IPS-18a (cell line): ENCODE measurements at regions not wholly inside any gene's neighbourhood (a gene's known extent, or its start where the extent isn't known, plus 50 kb on each side); places are given as distances from the start of the nearest gene placed in this dataset.
"Not testable (repeated sequence)": the region's sequence is repeated elsewhere in the genome, so short reads cannot be mapped to it uniquely, and the experiment has no call there.

Experiments
- H3K27ac ChIP-seq: one replicate; pipeline ENCODE4 v1.5.1; 2013; ENCODE audit warnings: low read length
- H3K27me3 ChIP-seq: one replicate; pipeline ENCODE4 v1.6.1; 2013; ENCODE audit warnings: mild to moderate bottlenecking, low read length; ENCODE audit not compliant: control insufficient read depth, insufficient read depth
- H3K36me3 ChIP-seq: one replicate; pipeline ENCODE4 v1.6.1; 2013; ENCODE audit warnings: low read depth, low read length; ENCODE audit not compliant: control insufficient read depth
- H3K4me1 ChIP-seq: one replicate; pipeline ENCODE4 v1.6.1; 2013; ENCODE audit warnings: low read depth, low read length; ENCODE audit not compliant: control insufficient read depth
- H3K4me3 ChIP-seq: one replicate; pipeline ENCODE4 v1.5.1; 2013; ENCODE audit warnings: low read length
- H3K9ac ChIP-seq: one replicate; pipeline ENCODE4 v1.6.1; 2013; ENCODE audit warnings: mild to moderate bottlenecking, low read length, moderate library complexity
- H3K9me3 ChIP-seq: one replicate; pipeline ENCODE4 v1.6.1; 2013; ENCODE audit warnings: low read depth, low read length; ENCODE audit not compliant: control insufficient read depth

DNA sequence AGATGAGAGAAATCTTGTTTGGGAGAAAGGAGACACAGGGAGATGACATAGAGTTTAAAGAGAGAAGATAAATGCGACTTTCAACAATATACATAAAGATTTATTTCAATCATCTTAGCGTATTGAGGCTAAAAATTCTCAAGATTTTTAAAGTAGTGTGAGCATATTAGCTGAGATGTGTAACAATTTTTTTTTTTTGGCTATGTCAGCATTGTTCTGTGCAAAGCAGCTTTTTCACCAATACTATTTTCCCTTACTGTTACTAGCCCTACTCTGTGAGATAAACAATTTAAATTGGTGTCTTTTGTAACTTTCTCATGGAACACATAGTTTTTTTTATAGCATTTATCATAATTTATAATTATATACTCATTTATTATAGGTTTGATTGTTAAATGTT lies 185.2 kb upstream of the ZNF385D start:
- Histone ChIP-seq H3K27ac (no peak overlapping the region), H3K9ac (no peak overlapping the region), H3K4me1 (no peaks in the 10 kb centered on the region), H3K36me3 (no peaks in the 10 kb centered on the region), H3K4me3 (no peak overlapping the region), H3K27me3 (no peaks in the 10 kb centered on the region), H3K9me3 (no peaks in the 10 kb centered on the region)

DNA sequence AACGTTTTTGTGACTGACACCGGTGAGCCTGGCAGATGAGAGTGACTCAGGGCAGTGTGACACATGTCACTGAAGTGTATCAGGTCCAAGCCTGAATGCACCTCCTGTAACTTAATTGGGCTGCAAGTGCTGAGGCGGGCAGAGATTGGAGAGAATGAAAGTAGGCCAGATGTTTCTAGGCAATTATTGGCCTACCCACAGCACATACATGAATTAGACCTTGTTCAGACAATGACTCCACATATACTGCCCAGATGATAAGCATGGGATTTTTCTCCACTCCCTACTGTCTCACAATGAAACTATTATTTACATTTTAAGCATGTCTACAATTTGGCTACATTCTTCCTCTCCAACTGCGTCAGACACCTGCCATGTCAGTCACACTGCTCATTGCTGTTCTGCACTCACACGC lies 187.3 kb upstream of the ZNF385D start:
- Histone ChIP-seq H3K27me3 (no peaks in the 10 kb centered on the region), H3K27ac (no peak overlapping the region), H3K4me1 (no peaks in the 10 kb centered on the region), H3K4me3 (no peak overlapping the region), H3K9ac (no peak overlapping the region), H3K36me3 (no peaks in the 10 kb centered on the region), H3K9me3 (no peaks in the 10 kb centered on the region)

DNA sequence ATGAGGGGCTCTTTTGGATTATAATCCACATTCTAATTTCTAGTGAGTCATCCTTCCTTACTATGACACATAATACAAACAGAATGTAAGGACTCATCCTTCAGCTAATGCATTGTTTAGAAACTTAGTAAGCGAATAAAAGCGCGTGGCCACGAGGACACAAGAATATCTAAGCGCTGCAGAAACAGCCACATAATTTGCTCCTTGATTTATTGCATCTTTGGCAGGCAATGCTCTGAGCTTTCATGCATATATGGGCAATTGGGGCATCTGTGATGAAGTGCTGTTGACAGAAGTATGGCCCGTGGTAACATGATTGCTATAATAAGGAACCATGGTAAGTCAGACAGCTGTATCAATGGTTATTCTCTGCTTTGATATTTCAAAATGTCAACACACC lies 191.3 kb upstream of the ZNF385D start:
- Histone ChIP-seq H3K36me3 (no peaks in the 10 kb centered on the region), H3K4me3 (no peak overlapping the region), H3K27me3 (no peaks in the 10 kb centered on the region), H3K4me1 (no peaks in the 10 kb centered on the region), H3K9me3 (no peaks in the 10 kb centered on the region), H3K9ac (no peak overlapping the region), H3K27ac (no peak overlapping the region)

DNA sequence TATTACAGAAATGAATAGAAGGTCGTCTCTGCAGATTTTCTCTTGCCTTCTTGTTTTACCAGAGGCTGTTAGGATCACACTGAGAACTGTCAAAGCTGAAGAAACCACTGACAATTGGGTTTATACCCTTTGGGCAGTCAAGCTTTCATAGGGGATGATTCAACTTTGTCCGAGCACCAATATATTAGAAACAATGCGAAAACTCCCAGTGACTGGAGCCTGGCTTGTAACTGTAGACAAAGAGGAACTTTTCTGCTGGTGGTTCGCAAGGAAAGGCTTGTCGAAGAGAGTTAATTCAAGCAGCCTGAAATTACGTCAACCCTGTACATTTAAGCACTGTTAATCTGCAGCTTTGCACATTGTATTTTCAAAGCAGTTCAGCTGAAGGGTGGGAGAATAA lies 193.2 kb upstream of the ZNF385D start:
- Histone ChIP-seq H3K36me3 (no peaks in the 10 kb centered on the region), H3K9me3 (no peaks in the 10 kb centered on the region), H3K4me3 (no peak overlapping the region), H3K27me3 (no peaks in the 10 kb centered on the region), H3K9ac (no peak overlapping the region), H3K4me1 (no peaks in the 10 kb centered on the region), H3K27ac (no peak overlapping the region)

DNA sequence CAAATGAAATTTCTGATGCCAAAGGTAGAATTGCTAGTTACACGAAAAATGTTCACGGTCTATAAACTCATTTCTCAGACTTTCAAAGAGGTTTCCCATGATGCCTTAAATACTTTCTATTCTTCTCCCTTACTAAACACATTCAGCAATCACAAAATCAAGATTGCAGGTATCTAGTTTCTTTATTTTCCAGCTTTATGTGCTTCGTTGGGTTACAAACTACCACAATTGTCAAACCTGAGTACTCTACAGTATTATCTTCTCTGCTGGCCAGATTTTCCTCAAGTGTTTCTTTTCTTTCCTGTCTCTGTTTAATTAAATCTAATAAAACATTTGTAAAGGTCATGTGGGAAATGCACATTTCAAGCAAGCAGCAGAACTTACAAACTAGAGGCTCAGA lies 201.8 kb upstream of the ZNF385D start:
- H3K9me3 ChIP-seq = no peaks in the 10 kb centered on the region
- H3K27me3 ChIP-seq = no peaks in the 10 kb centered on the region
- H3K4me1 ChIP-seq = no peaks in the 10 kb centered on the region
- H3K4me3 ChIP-seq = no peak overlapping the region
- H3K27ac ChIP-seq = no peak overlapping the region
- no peak overlapping the region for H3K9ac ChIP-seq
- H3K36me3 ChIP-seq = no peaks in the 10 kb centered on the region

DNA sequence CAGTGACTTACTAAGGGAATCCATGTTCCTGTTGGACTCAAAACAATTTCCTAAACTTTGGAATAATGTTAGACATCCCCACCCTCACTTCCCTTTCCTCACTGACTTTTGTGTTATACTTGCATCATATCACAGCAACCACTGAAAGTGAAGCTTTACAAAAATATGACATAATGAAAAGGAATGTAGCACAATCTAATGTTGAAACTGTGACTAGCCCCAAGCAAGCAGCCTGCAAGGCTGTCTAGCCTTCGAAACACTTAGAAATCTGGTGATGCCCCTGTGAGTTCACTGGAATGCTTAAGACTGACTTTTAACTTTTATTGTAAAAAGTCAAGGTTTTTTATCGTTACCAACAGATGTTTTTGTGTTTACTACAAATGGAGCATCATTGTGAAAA lies 203.7 kb upstream of the ZNF385D start:
- H3K4me3 ChIP-seq = no peak overlapping the region
- H3K4me1 ChIP-seq = no peaks in the 10 kb centered on the region
- H3K9ac ChIP-seq = no peak overlapping the region
- no peaks in the 10 kb centered on the region for H3K9me3 ChIP-seq
- H3K36me3 ChIP-seq = no peaks in the 10 kb centered on the region
- H3K27me3 ChIP-seq = no peaks in the 10 kb centered on the region
- no peak overlapping the region for H3K27ac ChIP-seq

DNA sequence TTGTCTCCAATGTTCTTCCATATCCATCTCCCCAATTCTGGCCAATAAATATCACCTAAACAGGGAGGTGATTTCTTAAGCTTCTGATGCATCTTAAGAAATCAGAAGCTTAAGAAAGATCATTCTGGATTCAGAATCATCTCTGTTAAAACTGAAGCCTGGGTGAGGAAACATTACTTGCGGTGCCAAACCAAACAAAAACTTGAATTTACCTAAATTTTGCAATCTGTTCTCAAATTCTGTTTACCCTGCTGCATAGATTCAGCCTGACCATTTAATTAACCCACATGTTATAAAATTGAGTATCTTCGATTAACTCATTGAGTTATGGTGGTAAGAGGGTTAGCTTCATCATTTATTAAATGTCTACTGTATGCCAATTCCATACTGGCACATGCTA lies 204.4 kb upstream of the ZNF385D start:
- H3K27ac ChIP-seq = no peak overlapping the region
- H3K36me3 ChIP-seq = no peaks in the 10 kb centered on the region
- no peaks in the 10 kb centered on the region for H3K27me3 ChIP-seq
- no peaks in the 10 kb centered on the region for H3K4me1 ChIP-seq
- H3K9me3 ChIP-seq = no peaks in the 10 kb centered on the region
- H3K4me3 ChIP-seq = no peak overlapping the region
- no peak overlapping the region for H3K9ac ChIP-seq

DNA sequence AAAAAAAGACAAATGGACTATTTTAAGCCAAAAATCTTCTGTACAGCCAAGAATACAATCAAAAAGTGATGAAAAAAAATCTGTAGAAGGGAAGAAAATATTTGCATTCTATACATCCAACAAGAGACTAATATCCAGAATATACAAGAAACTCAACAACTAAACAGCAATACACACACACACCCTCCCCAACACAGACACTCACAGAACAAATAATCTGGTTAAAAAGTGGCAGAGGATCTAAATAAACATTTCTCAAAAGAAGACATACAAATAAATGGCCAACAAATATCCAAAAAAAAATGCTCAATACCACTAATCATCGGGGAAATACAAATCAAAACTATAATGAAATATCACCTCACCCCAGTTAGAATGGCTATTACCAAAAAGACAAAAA lies 209.0 kb upstream of the ZNF385D start:
- Histone ChIP-seq H3K27me3 (no peaks in the 10 kb centered on the region), H3K9ac (no peak overlapping the region), H3K27ac (no peak overlapping the region), H3K9me3 (no peaks in the 10 kb centered on the region), H3K4me3 (no peak overlapping the region), H3K4me1 (no peaks in the 10 kb centered on the region), H3K36me3 (no peaks in the 10 kb centered on the region)

DNA sequence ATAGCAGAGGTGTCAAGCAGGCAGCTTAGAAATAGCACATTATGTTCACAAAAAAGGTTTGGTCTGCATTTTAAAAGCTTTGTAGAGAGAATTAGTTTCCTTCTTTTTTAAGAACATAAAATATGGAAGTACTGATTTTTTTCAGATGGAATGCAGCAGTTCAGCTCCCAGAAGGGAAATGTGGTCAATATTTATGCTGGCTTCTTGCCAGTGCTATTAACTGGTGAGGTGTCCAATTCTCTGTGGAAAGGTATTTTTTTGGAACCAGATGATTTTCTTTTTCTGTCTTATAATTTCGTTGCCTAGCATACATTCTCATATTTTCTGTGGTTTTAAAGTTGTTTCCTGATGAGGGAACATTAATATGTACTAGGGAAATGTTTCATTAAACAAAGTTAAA lies 211.4 kb upstream of the ZNF385D start:
- H3K9me3 ChIP-seq = no peaks in the 10 kb centered on the region
- H3K4me3 ChIP-seq = no peak overlapping the region
- H3K27ac ChIP-seq = no peak overlapping the region
- no peaks in the 10 kb centered on the region for H3K36me3 ChIP-seq
- H3K27me3 ChIP-seq = no peaks in the 10 kb centered on the region
- H3K9ac ChIP-seq = no peak overlapping the region
- H3K4me1 ChIP-seq = no peaks in the 10 kb centered on the region

DNA sequence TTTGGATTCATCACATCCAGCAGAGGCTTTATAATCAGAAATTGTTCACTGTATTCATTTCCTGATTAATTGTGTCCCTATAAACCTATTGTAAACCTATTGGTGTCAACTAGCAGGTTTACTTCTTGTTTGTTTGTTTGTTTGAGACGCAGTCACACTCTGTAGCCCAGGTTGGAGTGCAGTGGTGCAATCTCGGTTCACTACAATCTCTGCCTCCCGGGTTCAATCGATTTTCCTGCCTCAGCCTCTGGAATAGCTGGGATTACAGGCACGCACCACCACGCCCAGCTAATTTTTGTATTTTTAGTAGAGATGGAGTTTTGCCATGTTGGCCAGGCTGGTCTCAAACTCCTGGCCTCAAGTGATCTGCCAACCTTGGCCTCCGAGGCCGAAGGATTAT lies 215.4 kb upstream of the ZNF385D start:
- not testable (repeated sequence) for H3K9me3 ChIP-seq

DNA sequence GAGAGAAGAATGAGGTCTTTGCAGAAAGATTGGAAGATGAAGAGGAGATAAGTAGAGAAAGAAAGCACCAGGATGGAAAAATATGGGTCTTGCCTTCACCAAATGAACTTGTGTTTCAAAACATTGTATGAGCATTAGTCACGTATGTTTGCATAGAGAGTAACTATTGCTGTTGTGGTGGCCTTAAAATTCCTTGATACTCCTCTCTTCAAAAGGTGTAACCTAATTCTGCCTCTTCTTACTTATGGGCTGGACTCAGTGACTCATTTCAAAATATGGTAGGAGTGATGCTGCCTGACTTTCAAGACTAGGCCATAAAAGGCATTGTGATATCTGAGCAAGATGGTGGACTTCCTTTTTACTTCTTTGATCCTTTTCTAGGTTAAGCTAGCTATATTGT lies 228.7 kb upstream of the ZNF385D start:
- no peaks in the 10 kb centered on the region for H3K27me3 ChIP-seq
- no peaks in the 10 kb centered on the region for H3K9me3 ChIP-seq
- no peak overlapping the region for H3K27ac ChIP-seq
- no peak overlapping the region for H3K9ac ChIP-seq
- H3K4me1 ChIP-seq = no peaks in the 10 kb centered on the region
- no peaks in the 10 kb centered on the region for H3K36me3 ChIP-seq
- no peak overlapping the region for H3K4me3 ChIP-seq

More for the DNA sequence above, 215.4 kb upstream of the ZNF385D start:
- H3K9ac ChIP-seq, H3K36me3 ChIP-seq, H3K4me3 ChIP-seq, H3K4me1 ChIP-seq, H3K27ac ChIP-seq, H3K27me3 ChIP-seq: not testable (repeated sequence)

DNA sequence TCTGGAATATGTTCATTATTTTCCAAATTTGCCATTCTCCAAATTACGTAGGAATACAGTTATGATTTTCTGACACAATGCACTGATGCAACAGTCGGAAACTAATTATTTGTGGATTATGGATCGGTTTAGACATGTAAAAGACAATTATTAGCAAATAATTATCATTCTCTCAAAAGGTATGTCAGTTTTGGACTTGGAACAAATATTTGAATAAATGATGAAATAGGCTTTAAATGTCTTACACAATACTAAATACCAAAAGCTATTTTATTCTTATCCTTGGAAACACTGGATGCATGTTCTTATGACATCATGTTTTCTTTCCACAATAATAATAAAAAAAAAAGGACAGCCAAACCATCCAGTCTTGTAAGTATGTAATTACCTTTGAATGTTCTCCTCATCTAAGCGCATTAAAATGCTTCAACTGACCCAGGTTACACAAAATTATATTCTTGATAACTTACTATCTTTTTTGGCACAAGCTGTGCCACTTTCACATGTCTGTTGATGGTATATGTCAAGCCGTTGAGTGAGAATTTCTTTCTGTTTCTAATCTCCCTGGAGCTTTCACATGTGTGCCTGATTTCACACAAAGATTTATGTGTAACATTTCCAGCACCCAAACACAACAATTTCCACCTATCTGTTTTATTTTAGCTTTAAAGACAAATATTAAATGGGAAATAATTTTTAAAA lies 238.5 kb upstream of the ZNF385D start:
- no peaks in the 10 kb centered on the region for H3K27me3 ChIP-seq
- H3K4me1 ChIP-seq = no peaks in the 10 kb centered on the region
- no peaks in the 10 kb centered on the region for H3K36me3 ChIP-seq
- no peak overlapping the region for H3K4me3 ChIP-seq
- H3K9me3 ChIP-seq = no peaks in the 10 kb centered on the region
- no peak overlapping the region for H3K9ac ChIP-seq
- H3K27ac ChIP-seq = no peak overlapping the region
